DMS79 treated with DMSO at 0.1 percent for 48 hours (cell line): ENCODE measurements at regions not wholly inside any gene's neighbourhood (a gene's known extent, or its start where the extent isn't known, plus 50 kb on each side); places are given as distances from the start of the nearest gene placed in this dataset.

Experiments
- DNase-seq: peaks from one replicate; lab custom pipeline; 2025; lab: John Stamatoyannopoulos, UW

DNA sequence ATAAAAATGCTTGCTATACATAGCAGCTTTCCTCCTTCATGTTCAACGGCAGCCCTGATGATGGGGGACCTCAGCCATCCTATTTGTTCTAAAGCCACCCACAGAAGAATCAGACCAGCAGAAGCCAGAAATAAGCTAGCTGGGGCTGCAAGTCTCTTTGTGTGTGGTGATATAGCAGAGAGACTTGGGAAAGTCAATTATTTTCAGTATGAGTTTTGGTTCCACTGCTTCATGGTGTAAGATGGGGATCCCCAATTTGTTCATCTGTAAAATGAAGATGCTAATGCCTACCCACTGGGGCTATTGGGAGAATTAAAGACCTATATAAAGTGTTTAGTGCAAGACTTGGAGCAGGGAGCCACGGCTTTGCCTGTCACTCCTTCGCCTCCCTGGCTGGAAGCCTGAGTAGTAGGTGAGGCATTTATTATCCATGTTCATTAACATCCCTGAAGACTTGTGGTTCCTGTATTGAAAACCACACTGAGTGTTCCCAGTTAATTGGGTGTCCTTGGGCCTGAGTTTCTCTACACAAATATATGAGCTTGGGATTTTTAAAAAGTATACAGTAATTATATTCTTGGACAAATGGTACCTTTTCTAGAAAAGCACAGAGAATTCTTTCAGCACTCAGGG, 210.1 kb upstream of the SLC24A2 start:
- DNase-seq, result no peak

DNA sequence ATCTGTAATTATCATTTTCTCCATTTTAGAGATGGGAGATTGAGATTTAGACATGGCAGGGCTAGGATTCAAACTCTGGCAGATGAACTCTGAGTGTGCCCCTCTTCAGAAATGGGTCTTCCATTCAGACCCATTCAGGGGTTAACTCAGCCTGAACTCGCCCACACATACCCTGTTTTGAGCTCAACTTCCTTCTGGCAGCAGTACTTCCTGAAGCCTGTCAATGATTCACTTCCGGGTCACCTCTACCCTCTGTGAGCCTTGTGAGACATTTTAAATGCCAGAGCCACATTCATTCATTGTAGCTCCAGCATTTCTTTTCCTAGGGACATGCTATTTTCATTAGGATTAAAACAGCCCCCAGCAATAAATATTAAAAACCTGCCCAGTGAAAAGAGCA, 209.3 kb upstream of the SLC24A2 start:
- DNase-seq, result no peak

DNA sequence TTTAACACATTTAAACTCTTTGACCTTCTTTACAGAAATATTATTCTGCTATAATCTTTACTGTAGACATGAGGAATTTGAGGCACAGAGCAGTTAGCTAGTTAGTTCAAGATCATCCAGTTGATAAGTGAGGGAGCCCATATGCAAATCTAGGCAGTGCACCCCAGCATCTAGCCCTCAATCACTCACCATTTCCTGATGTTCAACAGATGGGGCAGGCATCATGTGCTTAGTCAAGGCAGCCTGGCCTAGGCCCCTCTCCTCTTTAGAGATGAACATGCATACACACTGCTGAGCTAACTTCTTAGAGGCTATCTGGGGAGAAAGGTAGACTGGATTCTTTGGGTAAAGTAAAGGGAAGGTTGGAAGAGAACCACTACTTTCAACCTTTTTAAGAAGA, 206.8 kb upstream of the SLC24A2 start:
- DNase-seq, result no peak

DNA sequence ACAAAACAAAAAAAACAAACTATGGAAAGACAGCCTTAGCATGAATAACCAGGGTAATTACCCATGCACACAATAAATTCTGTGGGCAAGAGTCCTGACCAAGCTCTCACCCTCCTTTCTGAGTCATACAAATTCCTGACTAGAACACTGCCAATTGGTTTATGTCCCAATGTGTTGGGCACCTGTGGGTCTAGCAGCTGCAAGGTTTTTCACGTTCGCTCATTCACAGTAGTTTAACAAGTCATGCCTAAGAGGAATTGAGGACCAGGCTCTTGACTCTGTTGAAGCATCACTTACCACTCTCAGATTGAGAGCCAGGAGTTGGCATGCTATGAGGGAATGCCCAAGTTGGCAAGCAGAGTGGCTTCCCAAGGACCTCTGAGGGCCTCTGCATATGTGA, 205.5 kb upstream of the SLC24A2 start:
- DNase-seq, result peak; percentile 32

DNA sequence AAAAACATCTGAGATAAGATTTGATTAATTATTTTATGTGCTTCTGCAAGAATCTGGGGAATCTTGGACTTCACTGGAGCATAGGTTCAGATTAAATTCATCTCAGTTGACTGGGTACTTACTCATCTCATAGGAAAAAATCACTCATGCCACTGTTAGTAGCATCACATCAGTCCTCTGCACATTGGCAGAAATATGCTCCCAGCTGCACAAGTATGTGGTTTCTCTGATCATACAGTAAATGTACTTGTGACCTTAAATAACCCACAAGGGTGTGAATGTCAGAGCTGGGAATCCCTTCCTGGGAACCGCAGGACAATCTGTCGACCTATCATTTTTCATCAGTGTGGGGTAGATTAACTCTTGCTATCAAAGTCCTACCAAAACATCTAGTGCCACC, 203.7 kb upstream of the SLC24A2 start:
- no peak for DNase-seq

DNA sequence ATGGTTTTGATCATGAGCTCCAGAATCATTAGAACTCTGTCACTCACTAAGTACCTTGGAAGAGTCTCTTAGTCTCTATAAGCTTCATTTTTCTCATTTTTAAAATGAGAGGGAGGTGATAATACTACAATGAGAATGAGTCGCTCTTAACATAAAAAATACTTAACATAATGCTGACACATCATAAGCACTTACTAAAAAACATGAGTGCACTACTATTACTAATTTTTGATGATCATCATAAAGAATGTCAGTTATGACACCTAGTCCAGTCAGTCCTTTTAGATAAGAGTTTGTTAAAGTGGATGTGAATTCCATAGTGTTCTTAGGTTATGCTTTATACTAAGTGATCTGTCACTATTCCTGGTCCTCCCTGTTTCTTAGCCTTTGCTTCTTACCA, 200.4 kb upstream of the SLC24A2 start:
- no peak for DNase-seq

DNA sequence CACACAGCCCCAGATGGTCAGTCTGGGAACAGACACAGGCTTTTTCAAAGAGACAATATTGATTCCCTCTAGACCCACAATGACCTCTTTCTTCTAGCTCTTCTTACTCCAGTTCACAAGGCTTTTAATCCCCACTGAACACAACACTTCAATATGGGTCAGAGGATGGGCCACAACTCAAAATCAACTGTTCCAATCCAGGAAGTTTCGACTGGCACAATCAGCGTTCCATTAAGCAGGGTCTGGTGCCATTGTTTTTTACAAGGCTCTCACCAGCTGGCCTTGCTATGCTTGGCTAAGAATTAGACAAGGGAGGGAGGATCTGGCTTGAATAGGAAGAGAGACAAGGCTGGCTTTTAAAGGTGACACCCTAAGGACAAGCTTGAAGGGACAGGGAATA, 199.4 kb upstream of the SLC24A2 start:
- DNase-seq, result no peak

DNA sequence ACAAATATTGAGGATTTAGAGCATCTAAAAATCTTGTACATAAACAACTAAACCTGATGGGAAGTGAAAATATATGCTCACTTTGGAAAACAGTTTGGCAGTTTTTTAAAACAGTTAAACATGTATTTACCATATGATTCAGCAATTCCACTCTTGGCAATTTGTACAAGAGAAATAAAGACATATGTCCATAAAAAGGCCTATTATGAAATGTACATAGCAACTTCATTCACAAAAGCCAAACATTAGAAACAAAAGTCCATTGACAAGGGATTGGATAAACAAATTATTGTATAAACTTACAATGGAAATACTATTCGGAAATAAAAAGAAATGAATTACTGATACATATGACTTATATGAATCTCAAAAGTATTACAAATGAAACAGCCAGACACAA, 196.2 kb upstream of the SLC24A2 start:
- DNase-seq, result no peak

DNA sequence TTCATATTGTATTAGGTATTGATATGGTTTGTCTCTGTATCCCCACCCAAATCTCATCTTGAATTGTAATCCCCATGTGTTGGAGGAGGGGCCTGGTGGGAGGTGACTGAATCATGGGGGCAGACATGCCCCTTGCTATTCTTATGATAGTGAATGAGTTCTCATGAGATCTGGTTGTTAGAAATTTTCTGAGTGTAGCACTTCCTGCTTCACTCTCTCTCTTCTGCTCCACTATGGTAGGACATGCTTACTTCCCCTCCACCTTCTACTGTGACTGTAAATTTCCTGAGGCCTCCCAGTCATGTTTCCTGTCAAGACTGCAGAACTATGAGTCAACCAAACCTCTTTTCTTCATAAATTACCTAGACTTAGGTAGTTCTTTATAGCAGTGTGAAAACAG, 187.4 kb upstream of the SLC24A2 start:
- no peak for DNase-seq

DNA sequence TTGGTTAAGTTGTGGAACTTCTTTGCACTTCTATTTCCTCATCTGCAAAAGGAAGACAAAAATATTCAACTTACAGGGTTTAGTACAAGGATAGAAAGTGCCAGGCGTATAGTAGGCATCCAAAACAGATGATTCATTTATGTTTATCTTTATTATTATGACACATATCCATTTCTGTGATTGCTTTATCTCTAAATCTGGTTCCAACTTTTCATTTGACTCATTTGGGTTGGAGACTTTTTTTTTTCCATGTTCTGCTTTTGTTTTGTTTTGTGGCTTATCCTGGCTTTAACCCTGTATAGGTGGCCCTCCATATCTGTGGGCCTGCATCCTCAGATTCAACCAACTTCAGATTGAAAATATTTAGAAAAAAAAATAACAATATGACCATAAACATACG, 186.7 kb upstream of the SLC24A2 start:
- no peak for DNase-seq

DNA sequence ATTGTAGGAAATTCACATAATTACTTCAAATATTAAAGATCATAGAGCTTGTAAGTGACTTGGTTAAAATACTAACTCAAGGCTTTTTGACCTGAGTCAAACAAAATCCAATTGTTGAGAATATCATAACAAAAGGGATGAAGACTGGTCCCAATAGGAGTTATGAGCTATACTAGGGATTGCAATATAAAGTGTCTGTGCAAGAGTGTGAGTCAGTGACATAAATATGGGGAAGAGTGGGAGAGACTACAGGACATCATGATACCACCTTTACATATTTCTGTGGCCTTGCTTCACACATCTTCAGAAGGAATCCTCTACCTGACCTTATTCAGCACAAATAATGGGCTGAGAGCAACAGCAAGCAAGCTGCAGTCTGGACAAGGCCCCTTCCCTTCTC, 180.9 kb upstream of the SLC24A2 start:
- DNase-seq, result no peak

DNA sequence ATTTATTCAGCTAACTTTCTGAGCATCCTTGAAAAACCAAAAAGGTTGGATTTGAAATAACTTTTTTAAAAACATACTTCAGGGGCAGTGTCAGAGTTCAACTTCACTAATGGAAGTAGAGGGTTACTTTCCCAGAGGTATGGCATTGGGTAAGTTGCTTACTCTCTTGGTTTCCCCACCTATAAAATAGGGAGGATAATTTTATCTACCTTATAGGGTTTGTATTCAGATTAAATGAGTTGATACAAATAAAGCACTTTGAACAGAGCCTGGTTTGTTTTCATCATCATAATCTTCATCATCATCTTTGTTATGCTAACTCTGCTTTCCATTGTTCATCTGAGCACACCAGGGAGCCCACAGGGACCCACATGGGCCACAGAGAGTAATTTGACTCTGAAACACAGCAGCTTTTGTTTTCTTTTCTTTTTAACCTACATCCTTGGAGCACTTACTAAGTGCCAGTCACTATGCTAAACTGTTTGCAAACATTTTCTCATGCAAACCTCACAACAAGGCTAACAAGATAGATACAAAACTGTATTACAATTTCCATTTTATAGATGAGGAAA, 179.1 kb upstream of the SLC24A2 start:
- DNase-seq, result no peak

DNA sequence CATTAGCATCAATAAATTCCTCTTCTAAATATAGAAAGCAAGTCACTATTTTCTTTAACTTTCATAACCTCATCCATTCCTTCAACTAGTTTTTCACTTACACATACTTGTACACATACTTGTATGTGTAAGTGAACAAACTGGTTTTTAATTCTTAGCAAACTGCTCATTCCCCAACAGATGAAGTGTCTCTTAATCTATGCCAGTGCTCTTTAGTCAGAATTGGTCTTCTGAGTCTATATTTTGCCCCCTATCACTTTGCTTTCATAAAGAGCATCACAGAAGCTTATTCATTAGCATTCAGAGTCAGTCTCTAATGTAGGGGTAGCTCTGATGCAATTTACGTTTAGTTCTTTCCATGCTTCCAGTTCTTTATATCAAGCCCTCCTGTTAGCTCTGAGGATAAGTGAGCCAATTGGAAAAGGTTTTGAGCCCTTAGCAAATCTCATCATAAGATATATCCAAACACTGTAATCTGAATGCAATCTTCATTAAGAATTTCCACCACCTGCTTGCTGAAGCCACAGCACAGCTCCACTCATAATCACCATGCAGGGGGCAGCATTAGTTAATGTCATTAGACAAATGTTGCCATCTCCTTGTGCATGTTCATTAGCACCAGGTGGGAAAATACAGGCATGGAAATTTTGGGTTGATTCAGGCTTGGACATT, 178.5 kb upstream of the SLC24A2 start:
- no peak for DNase-seq

DNA sequence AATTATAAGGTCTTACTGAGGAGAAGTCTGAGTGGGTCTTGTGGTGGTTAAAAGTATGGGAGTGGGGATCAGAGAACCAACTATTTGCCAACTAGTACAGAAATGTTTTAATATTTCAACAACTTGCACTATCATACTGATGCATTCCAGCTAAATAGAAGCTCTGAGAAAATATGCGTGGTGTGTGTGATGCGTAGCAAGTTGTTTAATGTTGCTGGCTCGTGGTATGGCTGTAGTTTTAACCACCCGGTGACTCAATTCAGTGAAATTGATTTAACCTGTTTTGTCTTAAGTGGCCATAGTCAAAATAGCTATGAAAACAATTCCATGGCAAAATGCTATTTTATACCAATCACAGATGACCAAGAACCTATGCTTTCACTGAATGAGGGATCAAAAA, 176.5 kb upstream of the SLC24A2 start:
- DNase-seq, result no peak

DNA sequence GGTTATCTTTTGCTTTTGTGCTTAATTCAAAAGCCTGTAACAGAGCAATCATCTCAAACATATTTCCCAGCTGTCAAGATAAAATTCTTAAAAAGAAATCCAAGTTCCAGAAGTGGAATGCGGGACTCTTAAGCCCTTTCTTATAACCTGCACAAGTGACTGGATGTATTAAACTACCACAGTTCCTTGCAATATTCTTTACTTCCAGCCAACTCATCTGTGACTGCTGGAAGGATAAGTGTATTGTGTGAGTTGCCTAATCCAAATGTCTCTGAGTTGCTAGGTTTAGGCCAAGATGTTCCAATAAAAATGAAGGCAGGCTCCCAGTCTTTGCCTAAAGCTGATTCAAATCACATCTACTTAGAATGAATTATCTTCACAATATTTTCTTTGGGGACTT, 159.2 kb upstream of the SLC24A2 start:
- DNase-seq, result no peak

DNA sequence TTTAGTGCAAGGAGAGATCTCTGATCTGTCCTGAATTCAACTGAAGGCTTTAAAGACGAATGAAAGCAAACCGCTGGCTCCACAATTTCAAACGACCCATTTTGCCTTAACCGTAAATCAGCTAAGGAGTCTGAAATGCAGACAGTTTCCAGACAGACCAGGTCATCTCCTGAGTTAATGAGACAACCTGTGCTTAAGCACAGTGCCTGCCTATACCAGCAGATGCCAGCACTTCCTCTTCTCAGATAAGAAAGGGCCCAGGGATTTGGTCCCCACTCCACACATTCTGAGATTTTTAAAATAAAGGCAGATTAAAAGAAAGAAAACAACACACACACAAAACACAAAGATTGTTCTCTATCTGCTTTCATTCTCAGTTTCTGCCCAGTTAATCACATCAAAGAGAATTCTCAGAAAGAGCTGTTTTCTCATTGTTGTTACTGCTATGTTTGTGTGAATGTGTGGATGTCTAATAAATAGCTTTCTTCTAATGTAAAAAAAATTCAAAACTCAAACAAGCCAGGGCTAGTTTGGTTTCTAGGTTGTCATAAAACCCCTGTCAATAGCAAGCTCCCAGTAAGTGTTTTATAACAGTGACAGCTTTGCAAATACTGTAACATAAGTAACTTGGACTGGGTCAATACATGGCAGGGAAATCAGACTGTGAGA, 157.7 kb upstream of the SLC24A2 start:
- no peak for DNase-seq

DNA sequence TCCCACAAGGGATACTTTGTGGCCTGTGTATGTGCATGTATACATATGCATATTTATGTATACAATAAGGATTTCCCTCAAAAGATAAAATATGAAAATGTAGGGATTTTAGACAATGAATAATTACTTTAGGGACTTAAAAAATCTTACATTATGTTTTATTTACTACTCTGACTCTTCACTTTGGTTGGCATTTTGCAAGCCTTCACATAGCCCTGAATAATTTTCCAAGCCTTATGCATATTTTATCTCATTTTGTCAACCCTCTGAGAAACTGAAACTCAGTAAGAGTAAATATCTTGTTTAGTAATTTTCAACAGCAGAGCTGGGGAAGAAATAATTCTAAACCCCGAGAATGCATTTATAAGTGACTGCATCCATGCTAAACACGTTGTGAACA, 153.0 kb upstream of the SLC24A2 start:
- no peak for DNase-seq

DNA sequence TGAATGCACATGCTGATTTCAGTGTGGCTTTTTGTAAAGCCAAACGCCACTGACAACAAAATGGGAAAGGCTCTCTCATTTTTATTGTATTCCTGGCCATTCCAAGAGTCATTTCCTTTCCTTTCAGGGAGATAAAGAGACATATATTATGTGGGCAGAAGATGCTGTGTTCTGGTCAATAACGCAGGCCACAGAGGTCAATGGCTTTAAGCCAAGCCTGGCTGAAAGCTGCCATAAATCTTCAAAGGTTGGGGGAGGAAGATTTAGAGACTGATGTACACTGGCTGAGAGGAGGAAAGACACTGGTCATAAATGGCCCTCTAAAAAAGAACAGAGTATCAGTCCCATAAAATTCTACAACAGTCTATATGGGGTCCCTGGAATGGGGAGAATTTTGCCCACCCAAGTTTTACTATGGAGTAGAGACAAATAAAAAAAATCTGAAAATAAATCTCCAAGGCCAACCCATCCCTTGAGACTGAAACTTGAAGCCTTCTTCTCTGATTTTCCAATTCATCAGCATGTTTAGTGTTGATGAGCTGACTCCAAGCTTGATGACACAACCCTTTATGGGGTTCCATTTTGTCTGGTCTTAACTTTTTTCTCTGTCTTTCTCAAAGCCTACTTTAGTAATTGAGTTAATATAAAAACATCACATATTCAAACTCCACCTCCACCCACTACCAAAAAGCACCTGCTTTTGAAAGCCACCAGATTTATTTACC, 152.1 kb upstream of the SLC24A2 start:
- DNase-seq, result no peak

DNA sequence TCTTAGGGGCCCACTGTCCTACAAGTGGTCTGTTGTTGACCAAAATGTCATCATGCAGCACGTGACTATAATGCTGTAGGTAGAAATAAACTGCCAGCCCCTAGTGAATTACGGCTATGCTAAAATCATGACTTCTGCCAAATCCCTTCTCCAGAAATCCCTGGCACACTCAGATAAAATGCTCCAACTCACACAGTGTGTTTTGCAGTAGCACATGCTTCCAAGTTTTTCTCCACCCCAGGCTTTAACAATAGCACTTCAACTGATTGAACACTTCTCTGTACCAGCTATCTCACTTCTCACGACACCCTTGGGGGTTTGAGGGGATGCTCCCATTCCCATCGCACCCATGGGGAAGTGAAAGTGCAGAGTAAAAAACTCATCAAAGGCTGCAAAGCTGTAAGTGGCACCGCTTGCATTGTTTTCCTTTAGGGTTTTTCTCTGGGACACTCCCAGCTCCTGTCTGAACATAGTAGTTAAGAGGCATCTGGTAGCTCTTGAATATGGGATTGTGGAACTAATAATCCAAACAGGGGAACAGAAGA, 151.0 kb upstream of the SLC24A2 start:
- no peak for DNase-seq

DNA sequence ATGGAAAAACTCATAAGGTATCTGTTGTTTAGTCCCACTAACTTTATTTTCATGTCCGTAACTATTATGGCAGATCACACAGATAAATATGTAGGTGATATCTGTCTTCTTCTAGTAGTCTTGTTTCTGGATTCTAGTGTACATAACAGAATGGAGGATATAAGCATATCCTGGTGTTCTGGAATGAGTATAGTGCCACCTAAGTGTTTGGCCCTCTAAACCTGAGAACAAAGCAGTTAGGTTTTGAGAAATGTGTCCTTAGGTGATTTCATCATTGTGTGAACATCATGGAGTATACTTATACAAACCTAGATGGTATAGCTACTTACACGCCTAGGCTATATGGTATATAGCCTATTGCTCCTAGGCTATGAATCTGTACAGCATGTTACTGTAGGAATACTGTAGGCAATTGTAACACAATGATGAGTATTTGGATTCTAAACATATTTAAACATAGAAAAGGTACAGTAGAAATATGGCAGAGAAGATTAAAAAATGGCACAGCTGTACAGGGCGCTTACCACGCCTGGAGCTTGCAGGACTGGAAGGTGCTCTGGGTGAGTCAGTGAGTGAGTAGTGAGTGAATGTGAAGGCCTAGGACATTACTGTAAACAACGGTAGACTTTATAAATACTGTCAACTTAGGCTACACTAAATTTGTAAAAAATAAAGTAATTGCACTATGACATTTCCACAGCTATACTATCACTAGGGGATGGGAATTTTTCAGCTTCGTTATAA, 150.3 kb upstream of the SLC24A2 start:
- DNase-seq, result no peak

DNA sequence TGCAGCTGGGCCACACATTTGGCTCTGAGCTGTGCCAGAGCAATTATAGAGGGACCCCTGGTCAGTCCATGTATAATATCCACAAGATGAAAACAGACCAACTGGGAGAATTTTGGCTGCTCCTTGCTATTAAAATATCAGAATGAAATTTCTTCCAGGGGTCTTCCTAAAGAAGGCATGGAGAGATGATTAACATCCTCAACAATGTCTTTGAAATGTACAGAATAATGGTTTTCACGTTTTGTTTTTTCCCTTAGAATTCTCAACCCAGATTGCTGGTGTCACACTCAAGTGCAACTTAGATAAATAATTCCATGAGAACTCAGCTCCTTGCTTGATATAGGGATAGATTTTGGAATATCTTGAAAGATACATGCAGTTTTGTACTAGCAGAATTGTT, 148.3 kb upstream of the SLC24A2 start:
- DNase-seq, result no peak

DNA sequence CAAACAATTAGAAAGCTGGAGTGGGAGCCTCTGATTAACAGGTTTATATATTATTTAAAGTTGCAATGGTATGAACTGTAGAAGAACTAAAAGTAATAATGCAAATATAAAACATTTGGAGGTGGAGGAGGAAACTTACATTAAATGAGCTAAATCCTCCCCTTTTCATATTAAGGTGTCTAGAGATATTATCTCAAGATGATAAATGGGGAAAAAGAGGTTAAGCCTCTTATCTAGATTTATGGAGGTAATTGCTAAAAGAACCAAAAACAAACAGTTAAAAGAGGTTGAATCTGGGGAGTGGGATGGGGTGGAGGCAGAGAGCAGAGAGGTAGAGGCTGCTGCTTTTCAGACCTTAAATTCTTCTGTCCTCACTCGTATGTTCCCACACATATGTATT, 147.8 kb upstream of the SLC24A2 start:
- DNase-seq, result no peak
